ENCODE measurements at regions not wholly inside any gene's neighbourhood (a gene's known extent, or its start where the extent isn't known, plus 50 kb on each side); places are given as distances from the start of the nearest gene placed in this dataset.

GRCh38 chr14:42001431-42001830, 394.8 kb downstream of the LRFN5 start:
- Histone ChIP-seq H3K9me3 (ENCODE audit: low read length) (peaks cover 56% of the 10 kb centered on the region), H3K27ac (ENCODE audit: extremely low read length, insufficient read depth, low read length) (no peak overlapping the region), H3K36me3 (replicated peaks in 1 of 2; ENCODE audit: control insufficient read depth in 1 of 2, insufficient read depth in 2 of 2, low read length in 2 of 2) (no peaks in the 10 kb centered on the region), H2AFZ (ENCODE audit: low read length) (no peak overlapping the region), H3K27me3 (ENCODE audit: control insufficient read depth in 1 of 2, insufficient read depth in 2 of 2, low read length in 2 of 2) (no peaks in the 10 kb centered on the region), H3K9ac (ENCODE audit: insufficient read depth, low read depth, low read length) (no peak overlapping the region), H4K20me1 (ENCODE audit: insufficient read depth, low read length) (no peaks in the 10 kb centered on the region), H3K4me3 (replicated peaks in 1 of 3; ENCODE audit: insufficient read depth in 1 of 3, low read depth in 2 of 3, low read length in 3 of 3) (no peak overlapping the region), H3K4me2 (ENCODE audit: low read depth, low read length) (no peak overlapping the region), H3K79me2 (ENCODE audit: insufficient read depth, low read length) (no peaks in the 10 kb centered on the region), H3K4me1 (ENCODE audit: insufficient read depth, low read length) (no peaks in the 10 kb centered on the region)
- peak; percentile 10 for TF ChIP-seq ZNF282 (IDR thresholded peaks at IDR 0.05; ENCODE audit: partially characterized antibody)
- TF ChIP-seq ZNF790 (CRISPR knock-in tag; IDR thresholded peaks at IDR 0.05; ENCODE audit: borderline replicate concordance), result no peak
- POLR2A ChIA-PET, result no interaction called here
- FAIRE-seq (no peak), DNase-seq (ENCODE audit: low spot score) (no peak), ATAC-seq (no peak)
- CTCF ChIA-PET (ENCODE audit: low intra/inter-chr PET ratio, low total read pairs), result no interaction called here
- 2% methylated on average over 3 of the region's 3 CpGs for WGBS (ENCODE audit: low lambda C conversion rate)
- no TSS peak for BruUV-seq (replicated peaks)
- intact Hi-C loops (cut with micrococcal nuclease; ENCODE audit: unreplicated experiment) (no loop called here), in situ Hi-C loops (cut with HindIII; ENCODE audit: extremely low pct_ligation_motif_present, low pct_unique_long_range_greater_than_20kb) (no loop called here)

GRCh38 chr14:42000450-42000849, 393.8 kb downstream of the LRFN5 start:
- no peaks in the 10 kb centered on the region for H3K27me3 ChIP-seq (ENCODE audit: control insufficient read depth in 1 of 2, insufficient read depth in 2 of 2, low read length in 2 of 2)
- H2AFZ ChIP-seq (ENCODE audit: low read length), result no peak overlapping the region
- no peak overlapping the region for H3K4me3 ChIP-seq (replicated peaks in 1 of 3; ENCODE audit: insufficient read depth in 1 of 3, low read depth in 2 of 3, low read length in 3 of 3)
- ChIA-PET CTCF (ENCODE audit: low intra/inter-chr PET ratio, low total read pairs) (no interaction called here), POLR2A (no interaction called here)
- DNase-seq (ENCODE audit: low spot score), result no peak
- FAIRE-seq, result no peak
- TF ChIP-seq NFAT5 (CRISPR knock-in tag; IDR thresholded peaks at IDR 0.05) (no peak), PITX1 (CRISPR knock-in tag; IDR thresholded peaks at IDR 0.05) (no peak), SRSF9 (IDR thresholded peaks at IDR 0.05; ENCODE audit: borderline replicate concordance, insufficient read depth, low read depth, low read length, poor library complexity, severe bottlenecking) (peak; percentile 5), YEATS4 (CRISPR knock-in tag; IDR thresholded peaks at IDR 0.05; ENCODE audit: borderline replicate concordance) (no peak)
- H4K20me1 ChIP-seq (ENCODE audit: insufficient read depth, low read length), result no peaks in the 10 kb centered on the region
- in situ Hi-C loops (cut with HindIII; ENCODE audit: extremely low pct_ligation_motif_present, low pct_unique_long_range_greater_than_20kb), result no loop called here
- no peak overlapping the region for H3K4me2 ChIP-seq (ENCODE audit: low read depth, low read length)
- no peaks in the 10 kb centered on the region for H3K36me3 ChIP-seq (replicated peaks in 1 of 2; ENCODE audit: control insufficient read depth in 1 of 2, insufficient read depth in 2 of 2, low read length in 2 of 2)
- BruUV-seq (replicated peaks), result no TSS peak
- intact Hi-C loops (cut with micrococcal nuclease; ENCODE audit: unreplicated experiment), result no loop called here
- H3K4me1 ChIP-seq (ENCODE audit: insufficient read depth, low read length), result no peaks in the 10 kb centered on the region
- H3K79me2 ChIP-seq (ENCODE audit: insufficient read depth, low read length), result no peaks in the 10 kb centered on the region
- 32% methylated on average over 1 of the region's 1 CpG for WGBS (ENCODE audit: low lambda C conversion rate)
- no peak overlapping the region for H3K9ac ChIP-seq (ENCODE audit: insufficient read depth, low read depth, low read length)
- peaks cover 55% of the 10 kb centered on the region for H3K9me3 ChIP-seq (ENCODE audit: low read length)
- H3K27ac ChIP-seq (ENCODE audit: extremely low read length, insufficient read depth, low read length), result no peak overlapping the region
- no peak for ATAC-seq
